Central memory CD8-positive, alpha-beta T cell (primary cell): ENCODE measurements at regions not wholly inside any gene's neighbourhood (a gene's known extent, or its start where the extent isn't known, plus 50 kb on each side); places are given as distances from the start of the nearest gene placed in this dataset.
"Not testable (repeated sequence)": the region's sequence is repeated elsewhere in the genome, so short reads cannot be mapped to it uniquely, and the experiment has no call there.

ENCODE experiments used
- ATAC-seq: fragments of 150-1000 bp; cut with Tn5 transposase; replicated peaks from 2 replicates; pipeline ENCODE4 v1.10.0; 2022; ENCODE audit warnings: mild to moderate bottlenecking, moderate FRiP score, moderate number of reproducible peaks; ENCODE audit not compliant: poor library complexity, severe bottlenecking; ENCODE audit errors: extremely low read depth
- DNase-seq, 2 donors: peaks; one replicate each; pipeline ENCODE4 v3.0.0; 2021; ENCODE audit warnings: low spot score in 2 of 2
- H3K27ac Mint-ChIP-seq: one replicate; pipeline ENCODE4 v1.8.0; 2022; ENCODE audit warnings: low read depth, mild to moderate bottlenecking, moderate library complexity, mixed read lengths
- H3K27me3 Mint-ChIP-seq: one replicate; pipeline ENCODE4 v1.8.0; 2022; ENCODE audit warnings: mixed read lengths
- H3K36me3 Mint-ChIP-seq: one replicate; pipeline ENCODE4 v1.8.0; 2022; ENCODE audit warnings: mild to moderate bottlenecking, moderate library complexity, mixed read lengths; ENCODE audit not compliant: insufficient read depth
- H3K4me1 Mint-ChIP-seq: one replicate; pipeline ENCODE4 v1.8.0; 2022; ENCODE audit warnings: mixed read lengths
- H3K4me3 Mint-ChIP-seq: one replicate; pipeline ENCODE4 v1.8.0; 2022; ENCODE audit warnings: mild to moderate bottlenecking, moderate library complexity, mixed read lengths
- H3K9me3 Mint-ChIP-seq: one replicate; pipeline ENCODE4 v1.8.0; 2022; ENCODE audit warnings: mixed read lengths

- DNase-seq, H3K4me3 Mint-ChIP-seq, ATAC-seq, H3K9me3 Mint-ChIP-seq, H3K27ac Mint-ChIP-seq, H3K4me1 Mint-ChIP-seq, H3K36me3 Mint-ChIP-seq, H3K27me3 Mint-ChIP-seq: not testable (repeated sequence)
These were observed 157.4 kb downstream of the BCL2L11 start for GRCh38 chr2:111278133-111278532.

DNA sequence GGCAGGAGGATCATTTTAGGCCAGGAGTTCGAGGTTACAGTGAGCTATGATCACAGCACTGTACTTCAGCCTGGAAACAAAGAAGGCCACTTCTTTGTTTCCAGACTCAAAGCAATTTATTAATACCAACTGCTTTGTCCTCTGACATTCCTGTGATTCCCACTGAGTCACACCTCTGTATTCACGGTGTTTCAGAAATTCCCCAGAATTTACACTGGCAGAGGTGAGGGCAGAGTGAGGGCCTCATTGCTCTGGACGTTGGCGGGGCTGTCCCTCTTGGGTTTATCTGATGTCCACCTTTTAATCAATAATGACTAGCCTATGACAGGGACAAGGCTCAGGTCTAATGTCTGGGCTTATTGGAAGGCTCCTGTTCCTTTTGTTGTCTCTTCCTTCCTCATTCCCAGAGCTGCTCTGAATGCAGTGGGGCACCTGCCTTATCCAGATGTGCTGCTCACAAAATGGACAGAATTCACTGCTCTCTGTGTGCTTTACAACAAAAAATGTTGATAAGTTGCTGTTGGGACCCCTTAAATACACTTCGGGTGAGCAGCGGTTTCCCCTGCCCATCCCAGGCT lies 160.1 kb downstream of the BCL2L11 start:
- not testable (repeated sequence) for H3K27ac Mint-ChIP-seq, DNase-seq, H3K27me3 Mint-ChIP-seq, H3K9me3 Mint-ChIP-seq, H3K4me1 Mint-ChIP-seq, H3K36me3 Mint-ChIP-seq, H3K4me3 Mint-ChIP-seq, ATAC-seq

- H3K36me3 Mint-ChIP-seq, H3K9me3 Mint-ChIP-seq, H3K4me1 Mint-ChIP-seq, H3K4me3 Mint-ChIP-seq, H3K27me3 Mint-ChIP-seq, H3K27ac Mint-ChIP-seq, ATAC-seq, DNase-seq: not testable (repeated sequence)
These were observed 161.4 kb downstream of the BCL2L11 start for GRCh38 chr2:111282162-111282561.

- ATAC-seq, H3K4me1 Mint-ChIP-seq, H3K4me3 Mint-ChIP-seq, H3K9me3 Mint-ChIP-seq, DNase-seq, H3K27ac Mint-ChIP-seq, H3K27me3 Mint-ChIP-seq, H3K36me3 Mint-ChIP-seq: not testable (repeated sequence)
These were observed 167.2 kb downstream of the BCL2L11 start for GRCh38 chr2:111287646-111288568.

DNA sequence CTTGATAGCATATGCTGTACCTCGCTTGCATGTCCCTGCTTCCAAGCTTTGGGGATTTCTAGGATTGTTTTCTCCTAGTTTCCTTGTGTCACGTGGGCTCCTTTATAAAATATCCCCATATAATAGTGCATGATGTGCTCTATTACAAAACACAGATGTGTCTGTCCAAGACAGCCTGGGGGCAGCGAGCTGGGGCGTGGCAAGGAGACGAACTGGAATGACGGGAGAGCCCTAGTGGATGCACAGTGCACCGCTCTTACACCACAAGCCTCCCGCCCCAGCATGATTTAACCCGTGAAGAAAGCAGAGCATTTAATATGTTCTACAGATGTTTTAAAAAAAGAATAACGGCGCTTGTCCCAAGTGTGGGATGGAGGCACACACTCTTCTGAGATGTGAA lies 169.7 kb downstream of the BCL2L11 start:
- H3K36me3 Mint-ChIP-seq, H3K4me1 Mint-ChIP-seq, H3K27ac Mint-ChIP-seq: not testable (repeated sequence)

DNA sequence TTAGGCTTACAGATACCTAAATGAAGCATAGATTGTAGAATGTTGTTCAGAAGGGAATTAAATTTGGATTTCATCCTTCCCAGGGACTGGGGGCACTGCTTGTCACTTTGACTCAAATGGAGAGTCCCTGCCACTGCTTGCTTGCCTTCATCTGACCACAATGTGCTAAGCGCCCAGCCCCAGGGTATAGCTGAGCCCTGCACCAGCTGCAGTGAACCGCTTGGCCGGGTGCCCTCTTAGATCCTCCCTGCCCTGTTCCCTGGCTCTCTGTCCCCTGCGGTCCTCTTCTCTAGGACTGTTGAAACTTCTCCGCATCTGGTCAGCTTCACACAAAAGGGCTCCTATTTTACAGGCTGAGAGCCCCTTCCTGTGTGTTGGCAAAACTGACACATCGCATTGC lies 170.9 kb downstream of the BCL2L11 start:
- not testable (repeated sequence) for H3K4me3 Mint-ChIP-seq, H3K27ac Mint-ChIP-seq, ATAC-seq, H3K27me3 Mint-ChIP-seq, DNase-seq, H3K36me3 Mint-ChIP-seq, H3K9me3 Mint-ChIP-seq, H3K4me1 Mint-ChIP-seq

More for the DNA sequence above, 169.7 kb downstream of the BCL2L11 start:
- not testable (repeated sequence) for ATAC-seq, H3K27me3 Mint-ChIP-seq, DNase-seq, H3K4me3 Mint-ChIP-seq, H3K9me3 Mint-ChIP-seq

DNA sequence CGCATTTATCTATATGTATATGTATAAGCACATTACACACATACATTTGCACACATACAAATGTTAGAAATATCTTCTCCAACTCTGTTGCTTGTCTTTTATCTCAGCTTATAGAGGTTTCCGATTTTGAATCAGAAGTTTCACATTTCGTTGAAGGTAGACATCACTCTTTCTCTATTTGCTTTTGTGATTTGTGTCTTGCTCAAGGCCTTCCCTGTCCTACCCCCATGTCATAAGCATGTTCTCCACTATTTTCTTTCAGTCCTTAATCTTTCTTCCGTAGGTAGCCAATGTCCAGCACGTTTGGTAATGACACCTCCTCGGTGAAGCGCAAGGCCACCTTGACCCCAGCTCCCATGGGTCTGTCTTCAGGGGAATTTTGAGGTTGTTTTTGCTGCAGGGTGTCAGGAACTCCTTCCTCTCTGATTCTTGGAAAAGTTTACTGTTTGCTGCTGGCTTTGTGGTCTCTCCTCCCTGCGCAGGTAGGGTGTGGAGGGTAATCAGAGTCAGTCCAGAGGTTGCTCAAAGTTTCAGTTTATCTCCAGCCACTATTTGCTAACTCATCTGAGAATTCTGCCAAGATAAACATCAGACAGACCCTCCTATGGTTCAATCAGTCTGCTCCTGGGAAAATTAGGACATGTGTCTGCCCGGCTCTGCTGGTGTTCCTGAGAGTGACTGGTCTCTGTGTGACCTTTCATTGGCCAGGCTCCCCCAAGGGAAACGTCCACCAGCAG lies 171.7 kb downstream of the BCL2L11 start:
- not testable (repeated sequence) for H3K27me3 Mint-ChIP-seq, DNase-seq, H3K9me3 Mint-ChIP-seq, H3K27ac Mint-ChIP-seq, ATAC-seq, H3K4me3 Mint-ChIP-seq, H3K36me3 Mint-ChIP-seq, H3K4me1 Mint-ChIP-seq

DNA sequence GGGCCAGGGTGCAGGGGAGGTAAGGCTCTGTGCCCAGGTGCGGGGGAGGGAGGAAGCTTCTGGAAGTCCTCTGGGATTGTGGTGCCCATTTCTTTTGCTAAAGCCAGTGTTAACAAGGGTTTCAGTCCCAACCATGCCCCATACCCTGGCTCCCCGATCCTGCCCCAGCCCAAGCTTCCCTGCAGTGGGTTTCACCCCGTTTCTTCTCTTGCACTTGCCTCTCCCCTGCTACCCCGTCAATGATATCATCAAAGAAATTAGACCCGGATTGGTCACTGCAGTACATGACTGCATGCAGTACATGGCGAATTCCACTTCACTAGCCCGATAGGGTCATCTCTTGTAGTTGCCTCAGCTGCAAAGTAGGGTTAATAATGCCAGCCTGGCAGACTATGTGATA lies 174.0 kb downstream of the BCL2L11 start:
- H3K9me3 Mint-ChIP-seq, H3K4me3 Mint-ChIP-seq, ATAC-seq, DNase-seq, H3K4me1 Mint-ChIP-seq, H3K36me3 Mint-ChIP-seq, H3K27ac Mint-ChIP-seq, H3K27me3 Mint-ChIP-seq: not testable (repeated sequence)

DNA sequence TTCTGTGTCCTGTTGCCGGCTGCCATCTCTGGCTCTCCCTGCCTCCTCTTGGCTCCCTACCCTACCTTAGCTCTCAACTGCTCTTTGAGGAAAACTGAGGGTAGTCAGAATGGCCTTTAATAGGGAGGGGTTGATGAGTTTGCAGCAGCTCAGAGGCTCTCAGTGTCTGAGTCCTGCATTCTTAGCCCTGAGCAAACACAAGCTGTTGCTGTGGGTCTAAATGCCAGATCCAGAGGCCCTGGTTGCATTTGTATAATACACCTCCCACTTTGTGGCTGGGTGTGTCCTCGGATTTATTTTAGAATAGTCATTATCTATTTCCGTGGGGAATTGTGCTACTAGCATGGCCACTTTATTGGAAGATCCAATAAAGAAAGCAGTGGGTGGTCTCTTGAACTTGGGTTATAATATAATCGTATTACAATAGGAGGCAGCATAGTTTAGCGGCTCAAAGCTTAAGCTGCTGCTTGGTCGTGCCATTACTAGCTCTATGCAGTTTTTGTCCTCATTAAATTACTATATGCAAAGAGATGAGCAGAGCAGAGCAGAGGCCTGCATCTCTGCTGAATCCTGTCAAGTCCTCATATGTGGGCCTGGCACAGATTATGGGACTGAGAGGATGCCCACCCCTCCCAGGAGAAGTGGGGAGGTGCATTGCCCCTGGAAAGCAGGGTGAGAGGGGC lies 175.5 kb downstream of the BCL2L11 start:
- ATAC-seq, H3K4me3 Mint-ChIP-seq, H3K4me1 Mint-ChIP-seq, DNase-seq, H3K27ac Mint-ChIP-seq, H3K9me3 Mint-ChIP-seq, H3K27me3 Mint-ChIP-seq, H3K36me3 Mint-ChIP-seq: not testable (repeated sequence)

DNA sequence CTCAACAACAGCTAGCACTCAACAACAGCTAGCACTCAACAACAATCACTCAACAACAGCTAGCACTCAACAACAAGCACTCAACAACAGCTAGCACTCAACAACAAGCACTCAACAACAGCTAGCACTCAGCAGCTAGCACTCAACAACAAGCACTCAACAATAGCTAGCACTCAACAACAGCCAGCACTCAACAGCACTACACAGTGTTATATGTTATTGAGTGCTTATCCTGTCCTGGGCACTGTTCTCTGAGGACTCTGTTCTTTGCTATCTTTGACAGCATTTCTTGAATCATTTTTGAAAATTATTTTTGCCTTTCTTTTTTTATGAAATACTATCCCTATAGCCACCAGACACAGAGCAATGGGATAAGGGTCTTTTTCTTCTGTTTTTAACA lies 176.4 kb downstream of the BCL2L11 start:
- H3K9me3 Mint-ChIP-seq, H3K4me1 Mint-ChIP-seq, H3K27ac Mint-ChIP-seq, H3K4me3 Mint-ChIP-seq, ATAC-seq, DNase-seq, H3K36me3 Mint-ChIP-seq, H3K27me3 Mint-ChIP-seq: not testable (repeated sequence)

GRCh38 chr2:111298927-111299326 lies 178.2 kb downstream of the BCL2L11 start:
- not testable (repeated sequence) for H3K4me3 Mint-ChIP-seq, H3K27ac Mint-ChIP-seq, H3K4me1 Mint-ChIP-seq, H3K9me3 Mint-ChIP-seq, H3K27me3 Mint-ChIP-seq, H3K36me3 Mint-ChIP-seq, ATAC-seq, DNase-seq

DNA sequence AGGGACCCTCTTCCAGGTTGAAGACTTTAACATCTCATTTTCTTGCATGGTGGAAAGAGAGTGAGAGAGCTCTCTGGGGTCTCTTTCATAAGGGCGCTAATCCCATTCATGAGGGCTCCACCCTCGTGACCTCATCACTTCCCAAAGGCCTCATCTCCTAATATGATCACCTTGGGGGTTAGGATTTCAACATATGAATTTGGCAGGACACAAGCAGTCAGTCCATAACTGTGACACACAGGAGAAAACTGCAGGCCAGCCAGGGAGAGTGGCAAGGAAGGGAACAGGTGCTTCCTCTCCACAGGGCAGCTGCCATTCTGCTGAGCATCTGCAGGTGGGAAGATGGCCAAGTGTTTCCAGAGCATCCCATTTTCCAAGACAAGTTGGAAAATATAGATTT lies 178.9 kb downstream of the BCL2L11 start:
- H3K4me1 Mint-ChIP-seq, ATAC-seq, H3K4me3 Mint-ChIP-seq: not testable (repeated sequence)

More for the DNA sequence above, 178.9 kb downstream of the BCL2L11 start:
- H3K9me3 Mint-ChIP-seq, H3K36me3 Mint-ChIP-seq, H3K27me3 Mint-ChIP-seq, H3K27ac Mint-ChIP-seq, DNase-seq: not testable (repeated sequence)
